SK-N-SH treated with all-trans-retinoic acid at 6 μM for 48 hours (cell line): ENCODE measurements at regions not wholly inside any gene's neighbourhood (a gene's known extent, or its start where the extent isn't known, plus 50 kb on each side); places are given as distances from the start of the nearest gene placed in this dataset.

ENCODE experiments used
- BACH2 ChIP-seq: fragments of 250-450 bp; sonication (Bioruptor Pico); IDR thresholded peaks from 2 replicates; pipeline ENCODE4 v1.9.0; 2021; ENCODE audit warnings: mild to moderate bottlenecking, borderline replicate concordance
- SNAI2 ChIP-seq: fragments of 250-450 bp; sonication (Bioruptor Pico); IDR thresholded peaks from 2 replicates; pipeline ENCODE4 v1.5.0; 2020; ENCODE audit warnings: mild to moderate bottlenecking, moderate library complexity
- ZNF8 ChIP-seq: fragments of 450-650 bp; formaldehyde crosslinking; IDR thresholded peaks from 2 replicates; pipeline ENCODE4 v1.5.0; 2020; ENCODE audit warnings: mild to moderate bottlenecking, moderate library complexity
- TF ChIP-seq, protein P1 (sequence below): fragments of 250-450 bp; sonication (Bioruptor Pico); IDR thresholded peaks from 2 replicates; pipeline ENCODE4 v1.5.1; 2021; ENCODE audit warnings: mild to moderate bottlenecking, moderate library complexity
- TF ChIP-seq, protein P2 (sequence below): fragments of 250-450 bp; sonication (Bioruptor Pico); IDR thresholded peaks from 2 replicates; pipeline ENCODE4 v1.5.0; 2020; ENCODE audit warnings: mild to moderate bottlenecking, moderate library complexity
- TF ChIP-seq, protein P3 (sequence below): fragments of 250-450 bp; sonication (Bioruptor Pico); IDR thresholded peaks from 2 replicates; pipeline ENCODE4 v1.5.1; 2020; ENCODE audit warnings: low read depth, mild to moderate bottlenecking, moderate library complexity

DNA sequence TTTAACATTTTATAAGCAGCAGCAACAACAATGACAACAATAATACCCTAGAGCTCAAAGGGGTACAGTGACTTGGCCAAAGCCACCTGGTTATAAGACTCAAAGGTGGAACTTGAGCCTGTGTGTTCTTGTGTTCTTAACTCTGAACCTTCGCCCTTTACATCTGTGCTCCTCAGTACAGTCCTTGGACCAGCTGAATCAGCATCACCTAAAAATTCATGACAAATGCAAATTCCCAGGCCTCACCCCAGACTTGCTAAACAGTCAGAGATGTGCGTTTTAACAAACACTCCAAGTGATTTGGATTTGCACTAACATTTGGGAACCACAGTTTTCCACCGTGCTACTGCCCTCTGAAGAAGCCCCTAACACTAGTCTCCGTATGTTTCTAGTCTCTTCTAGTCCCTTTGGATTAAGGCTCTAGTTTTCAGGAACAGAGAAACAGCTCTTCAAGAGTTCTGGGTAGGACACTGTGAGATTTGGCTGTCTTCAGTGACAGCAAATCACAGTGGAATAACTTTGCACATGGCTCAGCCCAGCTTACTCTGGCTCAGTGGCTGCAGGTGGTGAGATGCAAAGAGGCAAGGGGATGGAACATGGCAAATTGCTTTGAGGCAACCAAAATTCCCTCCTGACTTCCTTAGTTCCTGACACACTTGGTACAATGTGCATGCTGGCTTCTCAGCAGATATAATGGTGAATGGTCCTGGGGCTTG is 151.0 kb upstream of the CDH11 start:
- TF ChIP-seq, protein P1, sequence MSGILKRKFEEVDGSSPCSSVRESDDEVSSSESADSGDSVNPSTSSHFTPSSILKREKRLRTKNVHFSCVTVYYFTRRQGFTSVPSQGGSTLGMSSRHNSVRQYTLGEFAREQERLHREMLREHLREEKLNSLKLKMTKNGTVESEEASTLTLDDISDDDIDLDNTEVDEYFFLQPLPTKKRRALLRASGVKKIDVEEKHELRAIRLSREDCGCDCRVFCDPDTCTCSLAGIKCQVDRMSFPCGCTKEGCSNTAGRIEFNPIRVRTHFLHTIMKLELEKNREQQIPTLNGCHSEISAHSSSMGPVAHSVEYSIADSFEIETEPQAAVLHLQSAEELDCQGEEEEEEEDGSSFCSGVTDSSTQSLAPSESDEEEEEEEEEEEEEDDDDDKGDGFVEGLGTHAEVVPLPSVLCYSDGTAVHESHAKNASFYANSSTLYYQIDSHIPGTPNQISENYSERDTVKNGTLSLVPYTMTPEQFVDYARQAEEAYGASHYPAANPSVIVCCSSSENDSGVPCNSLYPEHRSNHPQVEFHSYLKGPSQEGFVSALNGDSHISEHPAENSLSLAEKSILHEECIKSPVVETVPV = no peak
- TF ChIP-seq, protein P2, sequence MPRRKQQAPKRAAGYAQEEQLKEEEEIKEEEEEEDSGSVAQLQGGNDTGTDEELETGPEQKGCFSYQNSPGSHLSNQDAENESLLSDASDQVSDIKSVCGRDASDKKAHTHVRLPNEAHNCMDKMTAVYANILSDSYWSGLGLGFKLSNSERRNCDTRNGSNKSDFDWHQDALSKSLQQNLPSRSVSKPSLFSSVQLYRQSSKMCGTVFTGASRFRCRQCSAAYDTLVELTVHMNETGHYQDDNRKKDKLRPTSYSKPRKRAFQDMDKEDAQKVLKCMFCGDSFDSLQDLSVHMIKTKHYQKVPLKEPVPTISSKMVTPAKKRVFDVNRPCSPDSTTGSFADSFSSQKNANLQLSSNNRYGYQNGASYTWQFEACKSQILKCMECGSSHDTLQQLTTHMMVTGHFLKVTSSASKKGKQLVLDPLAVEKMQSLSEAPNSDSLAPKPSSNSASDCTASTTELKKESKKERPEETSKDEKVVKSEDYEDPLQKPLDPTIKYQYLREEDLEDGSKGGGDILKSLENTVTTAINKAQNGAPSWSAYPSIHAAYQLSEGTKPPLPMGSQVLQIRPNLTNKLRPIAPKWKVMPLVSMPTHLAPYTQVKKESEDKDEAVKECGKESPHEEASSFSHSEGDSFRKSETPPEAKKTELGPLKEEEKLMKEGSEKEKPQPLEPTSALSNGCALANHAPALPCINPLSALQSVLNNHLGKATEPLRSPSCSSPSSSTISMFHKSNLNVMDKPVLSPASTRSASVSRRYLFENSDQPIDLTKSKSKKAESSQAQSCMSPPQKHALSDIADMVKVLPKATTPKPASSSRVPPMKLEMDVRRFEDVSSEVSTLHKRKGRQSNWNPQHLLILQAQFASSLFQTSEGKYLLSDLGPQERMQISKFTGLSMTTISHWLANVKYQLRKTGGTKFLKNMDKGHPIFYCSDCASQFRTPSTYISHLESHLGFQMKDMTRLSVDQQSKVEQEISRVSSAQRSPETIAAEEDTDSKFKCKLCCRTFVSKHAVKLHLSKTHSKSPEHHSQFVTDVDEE (CRISPR knock-in tag) = no peak
- TF ChIP-seq BACH2 (CRISPR knock-in tag) (no peak), SNAI2 (CRISPR knock-in tag) (no peak), ZNF8 (CRISPR knock-in tag) (no peak)
- TF ChIP-seq, protein P3, sequence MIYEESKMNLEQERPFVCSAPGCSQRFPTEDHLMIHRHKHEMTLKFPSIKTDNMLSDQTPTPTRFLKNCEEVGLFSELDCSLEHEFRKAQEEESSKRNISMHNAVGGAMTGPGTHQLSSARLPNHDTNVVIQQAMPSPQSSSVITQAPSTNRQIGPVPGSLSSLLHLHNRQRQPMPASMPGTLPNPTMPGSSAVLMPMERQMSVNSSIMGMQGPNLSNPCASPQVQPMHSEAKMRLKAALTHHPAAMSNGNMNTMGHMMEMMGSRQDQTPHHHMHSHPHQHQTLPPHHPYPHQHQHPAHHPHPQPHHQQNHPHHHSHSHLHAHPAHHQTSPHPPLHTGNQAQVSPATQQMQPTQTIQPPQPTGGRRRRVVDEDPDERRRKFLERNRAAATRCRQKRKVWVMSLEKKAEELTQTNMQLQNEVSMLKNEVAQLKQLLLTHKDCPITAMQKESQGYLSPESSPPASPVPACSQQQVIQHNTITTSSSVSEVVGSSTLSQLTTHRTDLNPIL = no peak
